ENCODE measurements at regions not wholly inside any gene's neighbourhood (a gene's known extent, or its start where the extent isn't known, plus 50 kb on each side); places are given as distances from the start of the nearest gene placed in this dataset.

GRCh38 chr2:16203691-16204090 is 263.3 kb downstream of the MYCN start:
- peaks cover 9% of the 10 kb centered on the region for H3K9me3 Mint-ChIP-seq
- no peak for TF ChIP-seq CTCF (conservative IDR thresholded peaks at IDR 0.05)
- H3K36me3 Mint-ChIP-seq = no peaks in the 10 kb centered on the region
- DNase-seq (ENCODE audit: extremely low spot score, unreplicated experiment) = no peak
- H3K27ac Mint-ChIP-seq = no peak overlapping the region
- no peak overlapping the region for H3K4me3 Mint-ChIP-seq
- H3K27me3 Mint-ChIP-seq = no peaks in the 10 kb centered on the region
- H3K4me1 Mint-ChIP-seq (ENCODE audit: unreplicated experiment) = peaks cover 21% of the 10 kb centered on the region

GRCh38 chr2:16203069-16203468 is 262.7 kb downstream of the MYCN start:
- H3K4me1 Mint-ChIP-seq (ENCODE audit: unreplicated experiment) = peaks cover 26% of the 10 kb centered on the region
- no peak for TF ChIP-seq CTCF (conservative IDR thresholded peaks at IDR 0.05)
- H3K4me3 Mint-ChIP-seq = no peak overlapping the region
- peaks cover 11% of the 10 kb centered on the region for H3K9me3 Mint-ChIP-seq
- H3K27ac Mint-ChIP-seq = no peak overlapping the region
- no peaks in the 10 kb centered on the region for H3K27me3 Mint-ChIP-seq
- H3K36me3 Mint-ChIP-seq = no peaks in the 10 kb centered on the region
- DNase-seq (ENCODE audit: extremely low spot score, unreplicated experiment) = no peak

GRCh38 chr2:16202266-16203020 is 262.1 kb downstream of the MYCN start:
- H3K36me3 Mint-ChIP-seq = no peaks in the 10 kb centered on the region
- H3K9me3 Mint-ChIP-seq = peaks cover 10% of the 10 kb centered on the region
- no peak overlapping the region for H3K27ac Mint-ChIP-seq
- H3K4me1 Mint-ChIP-seq (ENCODE audit: unreplicated experiment) = peaks cover 26% of the 10 kb centered on the region
- no peak overlapping the region for H3K4me3 Mint-ChIP-seq
- DNase-seq (ENCODE audit: extremely low spot score, unreplicated experiment) = no peak
- no peak for TF ChIP-seq CTCF (conservative IDR thresholded peaks at IDR 0.05)
- H3K27me3 Mint-ChIP-seq = no peaks in the 10 kb centered on the region

GRCh38 chr2:16201848-16202247 is 261.5 kb downstream of the MYCN start:
- Mint-ChIP-seq H3K27me3 (no peaks in the 10 kb centered on the region), H3K36me3 (no peaks in the 10 kb centered on the region), H3K9me3 (peaks cover 5% of the 10 kb centered on the region), H3K27ac (no peak overlapping the region), H3K4me3 (no peak overlapping the region), H3K4me1 (ENCODE audit: unreplicated experiment) (peaks cover 30% of the 10 kb centered on the region)
- TF ChIP-seq CTCF (conservative IDR thresholded peaks at IDR 0.05) = no peak
- no peak for DNase-seq (ENCODE audit: extremely low spot score, unreplicated experiment)

GRCh38 chr2:16200554-16201193 is 260.3 kb downstream of the MYCN start:
- peaks cover 5% of the 10 kb centered on the region for H3K9me3 Mint-ChIP-seq
- no peak overlapping the region for H3K27ac Mint-ChIP-seq
- no peaks in the 10 kb centered on the region for H3K36me3 Mint-ChIP-seq
- no peak for DNase-seq (ENCODE audit: extremely low spot score, unreplicated experiment)
- no peak for TF ChIP-seq CTCF (conservative IDR thresholded peaks at IDR 0.05)
- peaks cover 28% of the 10 kb centered on the region for H3K4me1 Mint-ChIP-seq (ENCODE audit: unreplicated experiment)
- H3K27me3 Mint-ChIP-seq = no peaks in the 10 kb centered on the region
- H3K4me3 Mint-ChIP-seq = no peak overlapping the region

Measured in type B pancreatic cell (in vitro differentiated cells).